Transverse colon (tissue), 4 donors: ENCODE measurements at regions not wholly inside any gene's neighbourhood (a gene's known extent, or its start where the extent isn't known, plus 50 kb on each side); places are given as distances from the start of the nearest gene placed in this dataset.

Experiments used
- EP300 ChIP-seq: sonication (generic); formaldehyde crosslinking; IDR thresholded peaks from one replicate; pipeline ENCODE4 v1.6.1; 2017; ENCODE audit warnings: antibody characterized with exemption, low read depth
- POLR2AphosphoS5 ChIP-seq, 3 donors: sonication (generic); formaldehyde crosslinking; IDR thresholded peaks; one replicate each; pipeline ENCODE4 v1.6.1; 2016; ENCODE audit warnings: antibody characterized with exemption in 3 of 3
- TF ChIP-seq, protein P1 (sequence below), 5 experiments: fragments of 200-600 bp in 3 of 5; fragments of 450-650 bp in 2 of 5; sonication (generic) in 3 of 5; IDR thresholded peaks; 1 replicate in 2 of 5; 2 replicates in 3 of 5; pipeline ENCODE4 v1.5.1; 2016 to 2017; ENCODE audit warnings: antibody characterized with exemption in 5 of 5, inconsistent platforms in 3 of 5, mild to moderate bottlenecking in 2 of 5, moderate library complexity in 1 of 5

DNA sequence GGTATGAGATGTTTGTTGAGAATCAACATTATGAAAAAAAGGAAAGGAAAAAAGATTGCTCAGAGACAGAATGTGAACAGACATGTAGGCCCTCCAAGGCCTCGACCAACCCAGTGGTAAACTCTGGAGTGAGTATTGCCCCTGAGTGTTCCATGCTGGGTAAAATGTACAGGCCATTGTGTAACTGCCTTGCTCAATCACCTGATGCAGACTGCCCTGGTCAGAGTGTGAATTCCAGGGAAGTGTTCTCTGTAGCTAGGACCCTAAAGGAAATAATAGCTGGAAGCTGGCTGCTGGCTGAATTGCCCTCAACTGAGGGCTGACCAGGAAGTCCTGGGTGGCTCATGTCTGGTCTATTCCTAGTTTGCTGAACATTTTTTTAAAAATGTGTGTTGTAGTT lies 1081.4 kb upstream of the LRFN5 start:
- TF ChIP-seq EP300 (no peak), POLR2AphosphoS5 (IDR thresholded peaks at IDR 0.05) (no peak)
- TF ChIP-seq, protein P1, sequence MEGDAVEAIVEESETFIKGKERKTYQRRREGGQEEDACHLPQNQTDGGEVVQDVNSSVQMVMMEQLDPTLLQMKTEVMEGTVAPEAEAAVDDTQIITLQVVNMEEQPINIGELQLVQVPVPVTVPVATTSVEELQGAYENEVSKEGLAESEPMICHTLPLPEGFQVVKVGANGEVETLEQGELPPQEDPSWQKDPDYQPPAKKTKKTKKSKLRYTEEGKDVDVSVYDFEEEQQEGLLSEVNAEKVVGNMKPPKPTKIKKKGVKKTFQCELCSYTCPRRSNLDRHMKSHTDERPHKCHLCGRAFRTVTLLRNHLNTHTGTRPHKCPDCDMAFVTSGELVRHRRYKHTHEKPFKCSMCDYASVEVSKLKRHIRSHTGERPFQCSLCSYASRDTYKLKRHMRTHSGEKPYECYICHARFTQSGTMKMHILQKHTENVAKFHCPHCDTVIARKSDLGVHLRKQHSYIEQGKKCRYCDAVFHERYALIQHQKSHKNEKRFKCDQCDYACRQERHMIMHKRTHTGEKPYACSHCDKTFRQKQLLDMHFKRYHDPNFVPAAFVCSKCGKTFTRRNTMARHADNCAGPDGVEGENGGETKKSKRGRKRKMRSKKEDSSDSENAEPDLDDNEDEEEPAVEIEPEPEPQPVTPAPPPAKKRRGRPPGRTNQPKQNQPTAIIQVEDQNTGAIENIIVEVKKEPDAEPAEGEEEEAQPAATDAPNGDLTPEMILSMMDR (IDR thresholded peaks at IDR 0.05) = no peak
